ENCODE measurements at regions not wholly inside any gene's neighbourhood (a gene's known extent, or its start where the extent isn't known, plus 50 kb on each side); places are given as distances from the start of the nearest gene placed in this dataset.
"Not testable (repeated sequence)": the region's sequence is repeated elsewhere in the genome, so short reads cannot be mapped to it uniquely, and the experiment has no call there.

DNA sequence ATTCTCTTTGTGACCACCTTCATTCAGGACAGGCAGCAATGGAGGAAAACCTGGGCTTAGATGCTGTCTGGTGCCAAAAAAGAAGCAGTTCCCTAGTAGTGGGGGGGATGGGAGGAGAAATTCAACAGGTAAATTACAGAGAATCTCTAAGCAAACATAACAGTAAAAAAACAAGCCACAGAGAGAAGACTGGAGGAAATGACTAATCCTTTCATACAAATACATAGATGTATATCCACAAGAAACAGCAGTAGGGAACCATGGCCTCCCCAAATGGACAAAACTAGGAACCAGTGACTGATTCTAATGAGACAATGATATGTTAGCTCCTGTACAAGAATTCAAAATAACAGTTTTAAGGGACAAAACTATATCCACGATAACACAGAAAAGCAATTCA, 513.0 kb downstream of the NAV3 start:
- ChIA-PET CTCF (no interaction called here), POLR2A (no interaction called here)
- no peak overlapping the region for H3K4me3 ChIP-seq (ENCODE audit: low read length)
- H3K9me3 Mint-ChIP-seq, result peaks cover 14 to 29% (median 20%) of the 10 kb centered on the region in 5 donors
- H3K36me3 Mint-ChIP-seq, result peaks cover 0 to 1% (median 0%) of the 10 kb centered on the region in 3 donors
- H3K4me1 ChIP-seq (ENCODE audit: insufficient read depth, low read length), result no peaks in the 10 kb centered on the region
- H3K27ac ChIP-seq (ENCODE audit: low read depth, low read length), result no peak overlapping the region
- no peaks in the 10 kb centered on the region for H3K9me3 ChIP-seq (ENCODE audit: low read length)
- H3K36me3 ChIP-seq (ENCODE audit: insufficient read depth, low read length), result no peaks in the 10 kb centered on the region
- no peak for DNase-seq
- H3K27ac Mint-ChIP-seq, result no peak overlapping the region
- no peaks in the 10 kb centered on the region for H3K27me3 ChIP-seq (ENCODE audit: insufficient read depth, low read length, poor library complexity, severe bottlenecking)
- no peaks in the 10 kb centered on the region for H3K27me3 Mint-ChIP-seq
- no peaks in the 10 kb centered on the region for H3K4me1 Mint-ChIP-seq
- H3K4me3 Mint-ChIP-seq, result no peak overlapping the region

DNA sequence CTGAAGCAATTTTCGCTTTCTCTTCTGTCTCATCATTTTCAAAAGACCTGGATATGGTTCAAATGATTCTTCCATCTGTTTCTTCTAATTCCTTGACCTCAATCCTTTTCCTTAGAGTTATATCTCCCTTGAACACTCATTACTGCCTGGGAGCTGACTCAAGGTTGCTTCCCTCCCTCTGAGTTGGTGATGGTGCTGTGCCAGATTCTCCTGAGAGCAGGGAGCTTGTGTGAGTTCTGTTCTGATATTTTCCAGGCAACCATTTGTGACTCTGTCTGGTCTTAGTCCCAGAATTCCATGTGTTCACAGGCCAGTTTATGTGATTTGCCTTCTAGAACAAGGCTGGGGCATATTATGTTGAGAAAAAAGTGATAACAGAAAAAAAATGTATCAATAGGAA, 505.1 kb upstream of the SYT1 start:
- Mint-ChIP-seq H3K4me3 (no peak overlapping the region), H3K27me3 (no peaks in the 10 kb centered on the region)

GRCh38 chr12:78361683-78362082, 502.9 kb upstream of the SYT1 start:
- H3K4me1 Mint-ChIP-seq, result no peaks in the 10 kb centered on the region
- no peak overlapping the region for H3K4me3 Mint-ChIP-seq
- no peaks in the 10 kb centered on the region for H3K27me3 Mint-ChIP-seq
- Histone ChIP-seq H3K36me3 (ENCODE audit: insufficient read depth, low read length) (no peaks in the 10 kb centered on the region), H3K9me3 (ENCODE audit: low read length) (no peaks in the 10 kb centered on the region), H3K27me3 (ENCODE audit: insufficient read depth, low read length, poor library complexity, severe bottlenecking) (no peaks in the 10 kb centered on the region), H3K4me1 (ENCODE audit: insufficient read depth, low read length) (no peaks in the 10 kb centered on the region), H3K27ac (ENCODE audit: low read depth, low read length) (no peak overlapping the region), H3K4me3 (ENCODE audit: low read length) (no peak overlapping the region)
- ChIA-PET POLR2A (no interaction called here), CTCF (no interaction called here)
- peaks cover 0 to 27% (median 6%) of the 10 kb centered on the region in 5 donors for H3K9me3 Mint-ChIP-seq
- no peak overlapping the region for H3K27ac Mint-ChIP-seq
- H3K36me3 Mint-ChIP-seq, result no peaks in the 10 kb centered on the region
- no peak for DNase-seq

More for the DNA sequence above, 505.1 kb upstream of the SYT1 start:
- POLR2A ChIA-PET, result no interaction called here
- CTCF ChIA-PET, result no interaction called here
- no peaks in the 10 kb centered on the region for H3K9me3 ChIP-seq (ENCODE audit: low read length)
- Mint-ChIP-seq H3K9me3 (peaks cover 0 to 20% (median 4%) of the 10 kb centered on the region in 5 donors), H3K36me3 (no peaks in the 10 kb centered on the region), H3K4me1 (no peaks in the 10 kb centered on the region), H3K27ac (no peak overlapping the region)
- H3K36me3 ChIP-seq (ENCODE audit: insufficient read depth, low read length), result no peaks in the 10 kb centered on the region
- DNase-seq, result no peak
- H3K4me3 ChIP-seq (ENCODE audit: low read length), result no peak overlapping the region
- no peaks in the 10 kb centered on the region for H3K4me1 ChIP-seq (ENCODE audit: insufficient read depth, low read length)
- no peak overlapping the region for H3K27ac ChIP-seq (ENCODE audit: low read depth, low read length)
- no peaks in the 10 kb centered on the region for H3K27me3 ChIP-seq (ENCODE audit: insufficient read depth, low read length, poor library complexity, severe bottlenecking)

DNA sequence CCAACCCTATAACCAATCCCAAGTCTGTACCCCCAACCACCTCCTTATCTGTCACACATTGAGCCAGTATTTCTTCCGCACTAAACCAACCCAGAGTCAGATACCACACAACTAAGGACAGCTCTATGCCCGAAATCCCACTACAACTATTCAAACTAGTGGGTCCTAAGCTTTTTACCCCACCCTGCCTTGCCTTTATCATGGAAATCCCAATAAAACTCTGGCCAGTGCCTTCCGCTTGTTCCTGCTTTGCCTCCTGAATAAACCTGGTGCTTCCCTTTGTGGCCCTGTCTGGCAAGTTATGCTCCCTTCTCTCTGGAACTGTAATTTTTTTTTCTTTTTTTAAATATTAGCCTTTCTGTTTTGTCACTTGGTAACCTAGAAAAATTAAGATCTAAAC, 493.3 kb upstream of the SYT1 start:
- Histone ChIP-seq H3K27ac (ENCODE audit: low read depth, low read length) (no peak overlapping the region), H3K4me1 (ENCODE audit: insufficient read depth, low read length) (no peaks in the 10 kb centered on the region), H3K36me3 (ENCODE audit: insufficient read depth, low read length) (no peaks in the 10 kb centered on the region), H3K27me3 (ENCODE audit: insufficient read depth, low read length, poor library complexity, severe bottlenecking) (no peaks in the 10 kb centered on the region), H3K4me3 (ENCODE audit: low read length) (no peak overlapping the region), H3K9me3 (ENCODE audit: low read length) (no peaks in the 10 kb centered on the region)
- POLR2A ChIA-PET, result no interaction called here
- Mint-ChIP-seq H3K4me3 (no peak overlapping the region), H3K27ac (no peak overlapping the region), H3K9me3 (peaks cover 6 to 13% (median 9%) of the 10 kb centered on the region in 5 donors), H3K36me3 (no peaks in the 10 kb centered on the region), H3K4me1 (no peaks in the 10 kb centered on the region), H3K27me3 (no peaks in the 10 kb centered on the region)
- DNase-seq, result no peak
- CTCF ChIA-PET, result no interaction called here

- Mint-ChIP-seq H3K9me3 (peaks cover 16 to 31% (median 21%) of the 10 kb centered on the region in 5 donors), H3K4me1 (no peaks in the 10 kb centered on the region), H3K4me3 (no peak overlapping the region), H3K27ac (no peak overlapping the region), H3K36me3 (no peaks in the 10 kb centered on the region), H3K27me3 (no peaks in the 10 kb centered on the region)
- H3K4me3 ChIP-seq (ENCODE audit: low read length), result no peak overlapping the region
- ChIA-PET POLR2A (no interaction called here), CTCF (no interaction called here)
- no peaks in the 10 kb centered on the region for H3K9me3 ChIP-seq (ENCODE audit: low read length)
- no peaks in the 10 kb centered on the region for H3K4me1 ChIP-seq (ENCODE audit: insufficient read depth, low read length)
- no peak for DNase-seq
- H3K27me3 ChIP-seq (ENCODE audit: insufficient read depth, low read length, poor library complexity, severe bottlenecking), result no peaks in the 10 kb centered on the region
- H3K36me3 ChIP-seq (ENCODE audit: insufficient read depth, low read length), result no peaks in the 10 kb centered on the region
- no peak overlapping the region for H3K27ac ChIP-seq (ENCODE audit: low read depth, low read length)
These were observed 489.1 kb upstream of the SYT1 start for GRCh38 chr12:78375461-78375860.

DNA sequence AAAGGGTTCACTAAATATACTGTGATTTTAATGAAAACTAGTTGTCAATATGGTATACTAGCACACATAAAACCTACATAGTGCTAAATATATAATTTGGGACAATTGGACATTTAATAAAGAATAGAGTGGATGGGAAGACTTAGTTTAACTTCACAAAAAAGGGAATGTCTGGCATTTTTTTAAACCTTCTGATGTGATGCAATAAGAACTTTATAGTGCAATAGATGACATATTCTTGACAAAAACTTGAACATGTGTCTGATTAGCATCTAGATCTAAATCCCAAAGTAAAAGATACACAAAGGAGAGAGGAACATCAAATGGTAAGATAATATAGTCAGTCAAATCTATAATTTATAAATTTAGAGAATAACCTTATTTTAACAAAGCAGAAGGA, 488.3 kb upstream of the SYT1 start:
- ChIA-PET CTCF (no interaction called here), POLR2A (no interaction called here)
- Mint-ChIP-seq H3K9me3 (peaks cover 13 to 30% (median 17%) of the 10 kb centered on the region in 5 donors), H3K4me1 (no peaks in the 10 kb centered on the region), H3K4me3 (no peak overlapping the region), H3K36me3 (no peaks in the 10 kb centered on the region), H3K27me3 (no peaks in the 10 kb centered on the region), H3K27ac (no peak overlapping the region)
- Histone ChIP-seq H3K27me3 (ENCODE audit: insufficient read depth, low read length, poor library complexity, severe bottlenecking) (no peaks in the 10 kb centered on the region), H3K4me3 (ENCODE audit: low read length) (no peak overlapping the region), H3K9me3 (ENCODE audit: low read length) (no peaks in the 10 kb centered on the region), H3K27ac (ENCODE audit: low read depth, low read length) (no peak overlapping the region), H3K36me3 (ENCODE audit: insufficient read depth, low read length) (no peaks in the 10 kb centered on the region), H3K4me1 (ENCODE audit: insufficient read depth, low read length) (no peaks in the 10 kb centered on the region)
- no peak for DNase-seq

- H3K4me3 ChIP-seq (ENCODE audit: low read length); H3K9me3 ChIP-seq (ENCODE audit: low read length); POLR2A ChIA-PET; DNase-seq; H3K4me1 ChIP-seq (ENCODE audit: insufficient read depth, low read length); H3K36me3 Mint-ChIP-seq; H3K36me3 ChIP-seq (ENCODE audit: insufficient read depth, low read length); H3K27me3 ChIP-seq (ENCODE audit: insufficient read depth, low read length, poor library complexity, severe bottlenecking); H3K27me3 Mint-ChIP-seq; H3K4me3 Mint-ChIP-seq; H3K27ac Mint-ChIP-seq; CTCF ChIA-PET; H3K4me1 Mint-ChIP-seq; H3K27ac ChIP-seq (ENCODE audit: low read depth, low read length): not testable (repeated sequence)
- peaks cover 12 to 27% (median 20%) of the 10 kb centered on the region in 5 donors for H3K9me3 Mint-ChIP-seq
These were observed 485.5 kb upstream of the SYT1 start for GRCh38 chr12:78379065-78379464.

DNA sequence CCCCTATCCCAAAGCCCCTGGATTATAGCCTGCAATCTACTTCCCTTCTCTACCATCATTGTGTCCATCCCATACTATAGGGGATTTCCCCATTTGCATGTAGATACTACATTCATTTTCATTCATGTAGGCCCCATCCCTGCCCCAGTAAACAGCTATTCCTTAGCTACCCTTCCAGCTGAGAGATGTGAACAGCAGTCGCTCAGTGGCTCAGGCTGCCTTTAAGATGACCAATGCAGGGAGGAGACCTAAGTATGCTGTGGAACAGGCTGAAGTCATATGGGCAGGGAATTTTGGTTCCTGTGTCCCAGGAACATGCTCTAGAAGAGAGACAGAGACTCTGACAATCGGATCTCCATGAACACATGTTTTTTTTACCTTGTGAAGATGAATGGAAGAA, 481.2 kb upstream of the SYT1 start:
- Histone ChIP-seq H3K36me3 (ENCODE audit: insufficient read depth, low read length) (no peaks in the 10 kb centered on the region), H3K27me3 (ENCODE audit: insufficient read depth, low read length, poor library complexity, severe bottlenecking) (no peaks in the 10 kb centered on the region), H3K4me1 (ENCODE audit: insufficient read depth, low read length) (no peaks in the 10 kb centered on the region), H3K4me3 (ENCODE audit: low read length) (no peak overlapping the region), H3K9me3 (ENCODE audit: low read length) (no peaks in the 10 kb centered on the region), H3K27ac (ENCODE audit: low read depth, low read length) (no peak overlapping the region)
- H3K27me3 Mint-ChIP-seq, result no peaks in the 10 kb centered on the region
- H3K36me3 Mint-ChIP-seq, result peaks cover 0 to 2% (median 0%) of the 10 kb centered on the region in 3 donors
- no peak for DNase-seq
- no peak overlapping the region for H3K4me3 Mint-ChIP-seq
- H3K4me1 Mint-ChIP-seq, result no peaks in the 10 kb centered on the region
- POLR2A ChIA-PET, result no interaction called here
- H3K27ac Mint-ChIP-seq, result no peak overlapping the region
- peaks cover 10 to 37% (median 13%) of the 10 kb centered on the region in 5 donors for H3K9me3 Mint-ChIP-seq
- CTCF ChIA-PET, result no interaction called here

DNA sequence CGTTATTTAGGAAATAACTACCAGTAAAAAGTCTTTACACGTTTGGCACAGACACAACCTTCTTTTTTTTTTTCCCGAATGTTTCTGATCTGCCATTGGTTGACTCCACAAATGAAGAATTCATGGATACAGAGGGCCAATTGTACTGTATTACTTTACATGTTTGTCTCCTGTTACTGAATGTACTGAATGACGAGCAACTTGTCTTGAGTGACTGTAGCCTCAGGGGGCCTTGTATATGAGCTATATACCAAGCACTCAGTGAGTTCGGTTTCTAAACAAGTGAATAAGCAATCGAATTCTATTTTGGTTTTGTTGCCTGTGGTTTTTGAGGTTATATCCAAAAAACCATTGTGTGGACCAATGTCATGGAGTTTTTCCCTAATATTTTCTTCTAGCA, 480.0 kb upstream of the SYT1 start:
- Mint-ChIP-seq H3K4me1 (no peaks in the 10 kb centered on the region), H3K9me3 (peaks cover 6 to 31% (median 10%) of the 10 kb centered on the region in 5 donors), H3K27me3 (no peaks in the 10 kb centered on the region), H3K36me3 (peaks cover 0 to 2% (median 0%) of the 10 kb centered on the region in 3 donors), H3K4me3 (no peak overlapping the region), H3K27ac (no peak overlapping the region)
- Histone ChIP-seq H3K4me1 (ENCODE audit: insufficient read depth, low read length) (no peaks in the 10 kb centered on the region), H3K27me3 (ENCODE audit: insufficient read depth, low read length, poor library complexity, severe bottlenecking) (no peaks in the 10 kb centered on the region), H3K27ac (ENCODE audit: low read depth, low read length) (no peak overlapping the region), H3K4me3 (ENCODE audit: low read length) (no peak overlapping the region), H3K36me3 (ENCODE audit: insufficient read depth, low read length) (no peaks in the 10 kb centered on the region), H3K9me3 (ENCODE audit: low read length) (no peaks in the 10 kb centered on the region)
- ChIA-PET POLR2A (no interaction called here), CTCF (no interaction called here)
- no peak for DNase-seq

Data from CD8-positive, alpha-beta memory T cell (primary cell).